ENCODE measurements at regions not wholly inside any gene's neighbourhood (a gene's known extent, or its start where the extent isn't known, plus 50 kb on each side); places are given as distances from the start of the nearest gene placed in this dataset.
"Not testable (repeated sequence)": the region's sequence is repeated elsewhere in the genome, so short reads cannot be mapped to it uniquely, and the experiment has no call there.

- DNase-seq = no peak
Observed at GRCh38 chr2:126253669-126254068, 402.3 kb upstream of the GYPC start.

- no peak for DNase-seq
Observed at GRCh38 chr2:126264625-126265024, 391.3 kb upstream of the GYPC start.

- DNase-seq = no peak
Observed at GRCh38 chr2:126269911-126270310, 386.0 kb upstream of the GYPC start.

GRCh38 chr2:126270587-126270986, 385.4 kb upstream of the GYPC start:
- DNase-seq = no peak

- DNase-seq = no peak
Observed at GRCh38 chr2:126272401-126272800, 383.6 kb upstream of the GYPC start.

GRCh38 chr2:126275098-126275497, 380.9 kb upstream of the GYPC start:
- DNase-seq = no peak

- not testable (repeated sequence) for DNase-seq
Observed at GRCh38 chr2:126276268-126276667, 379.7 kb upstream of the GYPC start.

GRCh38 chr2:126288362-126288761, 367.6 kb upstream of the GYPC start:
- DNase-seq = no peak

- DNase-seq = not testable (repeated sequence)
Observed at GRCh38 chr2:126293962-126294361, 362.0 kb upstream of the GYPC start.

- DNase-seq = no peak
Observed at GRCh38 chr2:126299469-126299976, 356.4 kb upstream of the GYPC start.

- no peak for DNase-seq
Observed at GRCh38 chr2:126300348-126300747, 355.6 kb upstream of the GYPC start.

- no peak for DNase-seq
Observed at GRCh38 chr2:126302043-126302442, 353.9 kb upstream of the GYPC start.

- no peak for DNase-seq
Observed at GRCh38 chr2:126303113-126303512, 352.8 kb upstream of the GYPC start.

GRCh38 chr2:126304154-126304553, 351.8 kb upstream of the GYPC start:
- no peak for DNase-seq

GRCh38 chr2:126306539-126306938, 349.4 kb upstream of the GYPC start:
- no peak for DNase-seq

GRCh38 chr2:126307740-126308139, 348.2 kb upstream of the GYPC start:
- DNase-seq = no peak

- DNase-seq = no peak
Observed at GRCh38 chr2:126309185-126309584, 346.8 kb upstream of the GYPC start.

GRCh38 chr2:126312579-126312978, 343.4 kb upstream of the GYPC start:
- DNase-seq = no peak

GRCh38 chr2:126315828-126316227, 340.1 kb upstream of the GYPC start:
- DNase-seq = no peak

GRCh38 chr2:126317790-126318431, 338.0 kb upstream of the GYPC start:
- DNase-seq = no peak

GRCh38 chr2:126322342-126322741, 333.6 kb upstream of the GYPC start:
- no peak for DNase-seq

GRCh38 chr2:126325202-126325601, 330.8 kb upstream of the GYPC start:
- DNase-seq = peak; percentile 10

GRCh38 chr2:126329173-126329572, 326.8 kb upstream of the GYPC start:
- no peak for DNase-seq

GRCh38 chr2:126342457-126342856, 313.5 kb upstream of the GYPC start:
- DNase-seq = no peak

GRCh38 chr2:126343136-126343535, 312.8 kb upstream of the GYPC start:
- no peak for DNase-seq

Measured in RPMI8226 (cell line).